PC-9 (cell line): ENCODE measurements at regions not wholly inside any gene's neighbourhood (a gene's known extent, or its start where the extent isn't known, plus 50 kb on each side); places are given as distances from the start of the nearest gene placed in this dataset.

Experiments used
- BruUV-seq: library from RNA; stranded (reverse); fragments of 400-500 nt; replicated peaks from 2 replicates; lab custom pipeline; 2021; lab: Mats Ljungman, UMichigan
- CTCF ChIA-PET: fragments of 300-600 bp; sonication (Branson Sonifier 250); formaldehyde crosslinking; loops from one replicate; lab custom pipeline; 2022; ENCODE audit warnings: antibody characterized with exemption; lab: Charles Lee
- POLR2A ChIA-PET: fragments of 300-600 bp; sonication (Branson Sonifier 250); formaldehyde crosslinking; loops from one replicate; lab custom pipeline; 2022; ENCODE audit warnings: antibody characterized with exemption; ENCODE audit not compliant: unreplicated experiment; lab: Charles Lee
- DNase-seq, 2 experiments: peaks; one replicate each; pipeline versions ENCODE4 v3.0.0 to v3.0.0-alpha.2; 2015 to 2022; ENCODE audit warnings: mixed read lengths in 1 of 2
- H2AFZ ChIP-seq: fragments of 200-600 bp; sonication (generic); 2 replicates; pipeline ENCODE4 v1.8.1; 2017; ENCODE audit warnings: antibody characterized with exemption
- H3F3A ChIP-seq: fragments of 200-600 bp; sonication (generic); 2 replicates; pipeline ENCODE4 v1.8.1; 2017; ENCODE audit warnings: antibody characterized with exemption, mild to moderate bottlenecking, low read depth; ENCODE audit not compliant: insufficient read depth
- H3K27ac ChIP-seq: fragments of 200-600 bp; sonication (generic); 2 replicates; pipeline ENCODE4 v1.6.1; 2016; ENCODE audit warnings: mixed run types
- H3K27me3 ChIP-seq: fragments of 200-600 bp; sonication (generic); 2 replicates; pipeline ENCODE4 v1.6.1; 2016; ENCODE audit warnings: low read depth, mixed run types; ENCODE audit not compliant: insufficient read depth
- H3K36me3 ChIP-seq: fragments of 200-600 bp; sonication (generic); 2 replicates; pipeline ENCODE4 v1.6.1; 2016; ENCODE audit warnings: low read depth, mixed run types
- H3K4me1 ChIP-seq: fragments of 200-600 bp; sonication (generic); replicated peaks from 2 replicates; pipeline ENCODE4 v1.6.1; 2016; ENCODE audit warnings: mixed run types; ENCODE audit not compliant: insufficient read depth
- H3K4me2 ChIP-seq: fragments of 200-600 bp; sonication (generic); 2 replicates; pipeline ENCODE4 v1.6.1; 2017; ENCODE audit warnings: mixed run types
- H3K4me3 ChIP-seq: fragments of 200-600 bp; sonication (generic); 2 replicates; pipeline ENCODE4 v1.6.1; 2016; ENCODE audit warnings: mixed run types
- H3K79me2 ChIP-seq: fragments of 200-600 bp; sonication (generic); 2 replicates; pipeline ENCODE4 v1.6.1; 2017; ENCODE audit warnings: low read depth, mixed run types
- H3K9me2 ChIP-seq: fragments of 200-600 bp; sonication (generic); 2 replicates; pipeline ENCODE4 v1.8.1; 2017; ENCODE audit warnings: mild to moderate bottlenecking; ENCODE audit not compliant: insufficient read depth
- H3K9me3 ChIP-seq: fragments of 200-600 bp; sonication (generic); 2 replicates; pipeline ENCODE4 v1.8.1; 2016; ENCODE audit warnings: low read depth; ENCODE audit not compliant: insufficient read depth
- H4K20me1 ChIP-seq: fragments of 200-600 bp; sonication (generic); 2 replicates; pipeline ENCODE4 v1.8.1; 2017; ENCODE audit not compliant: insufficient read depth
- CTCF ChIP-seq: fragments of 200-600 bp; sonication (generic); conservative IDR thresholded peaks from 2 replicates; pipeline ENCODE4 v1.6.1; 2017; ENCODE audit warnings: mixed run types, antibody characterized with exemption, mild to moderate bottlenecking, moderate library complexity
- EZH2 ChIP-seq: fragments of 200-600 bp; sonication (generic); IDR thresholded peaks from 2 replicates; pipeline ENCODE4 v1.8.0; 2017; ENCODE audit warnings: antibody characterized with exemption, low read depth
- intact Hi-C: fragments of 100-400 bp; cut with micrococcal nuclease; formaldehyde crosslinking; loops from one replicate; pipeline ENCODE4 v1.10.0; 2022; ENCODE audit not compliant: unreplicated experiment

GRCh38 chr15:61479613-61480012 is 250.5 kb upstream of the RORA start:
- Histone ChIP-seq H3K9me3 (no peaks in the 10 kb centered on the region), H3K36me3 (no peaks in the 10 kb centered on the region), H3K4me3 (no peak overlapping the region), H3K9me2 (no peaks in the 10 kb centered on the region), H4K20me1 (no peaks in the 10 kb centered on the region), H3K4me2 (no peak overlapping the region), H2AFZ (no peak overlapping the region), H3K4me1 (no peaks in the 10 kb centered on the region), H3K27me3 (peaks cover 15% of the 10 kb centered on the region; the same call in 1 of the 2 replicates), H3K27ac (no peak overlapping the region), H3F3A (no peaks in the 10 kb centered on the region), H3K79me2 (no peaks in the 10 kb centered on the region)
- ChIA-PET CTCF (no interaction called here), POLR2A (no interaction called here)
- TF ChIP-seq EZH2, result no peak
- no TSS peak for BruUV-seq
- DNase-seq, result no peak
- intact Hi-C loops, result no loop called here

GRCh38 chr15:61476741-61477140 is 247.6 kb upstream of the RORA start:
- H3K27ac ChIP-seq, result no peak overlapping the region
- H2AFZ ChIP-seq, result no peak overlapping the region
- H3F3A ChIP-seq, result no peaks in the 10 kb centered on the region
- H3K4me1 ChIP-seq, result no peaks in the 10 kb centered on the region
- peaks cover 15% of the 10 kb centered on the region; the same call in 1 of the 2 replicates for H3K27me3 ChIP-seq
- no peaks in the 10 kb centered on the region for H3K9me3 ChIP-seq
- no peaks in the 10 kb centered on the region for H3K79me2 ChIP-seq
- ChIA-PET POLR2A (no interaction called here), CTCF (no interaction called here)
- no peak for DNase-seq
- no peaks in the 10 kb centered on the region for H3K36me3 ChIP-seq
- no peak overlapping the region for H3K4me2 ChIP-seq
- no TSS peak for BruUV-seq
- TF ChIP-seq EZH2, result no peak
- no peak for TF ChIP-seq CTCF
- no peaks in the 10 kb centered on the region for H4K20me1 ChIP-seq
- no peaks in the 10 kb centered on the region for H3K9me2 ChIP-seq
- intact Hi-C loops, result no loop called here
- no peak overlapping the region for H3K4me3 ChIP-seq

- H3K4me3 ChIP-seq, result no peak overlapping the region
- no peak overlapping the region for H3K4me2 ChIP-seq
- intact Hi-C loops, result no loop called here
- POLR2A ChIA-PET, result no interaction called here
- BruUV-seq, result no TSS peak
- H3F3A ChIP-seq, result no peaks in the 10 kb centered on the region
- H3K9me2 ChIP-seq, result no peaks in the 10 kb centered on the region
- no peak overlapping the region for H2AFZ ChIP-seq
- CTCF ChIA-PET, result no interaction called here
- H3K36me3 ChIP-seq, result no peaks in the 10 kb centered on the region
- no peaks in the 10 kb centered on the region for H3K9me3 ChIP-seq
- H3K79me2 ChIP-seq, result no peaks in the 10 kb centered on the region
- H3K27me3 ChIP-seq, result 0 out of 2 replicates have a peak, but pooled peaks cover 6% of the 10 kb centered on the region
- TF ChIP-seq CTCF (no peak), EZH2 (no peak)
- DNase-seq, result no peak
- no peaks in the 10 kb centered on the region for H4K20me1 ChIP-seq
- no peaks in the 10 kb centered on the region for H3K4me1 ChIP-seq
- H3K27ac ChIP-seq, result no peak overlapping the region
Observed at GRCh38 chr15:61474796-61475195, 245.7 kb upstream of the RORA start.

GRCh38 chr15:61467823-61468222 is 238.7 kb upstream of the RORA start:
- no TSS peak for BruUV-seq
- H3F3A ChIP-seq, result no peaks in the 10 kb centered on the region
- TF ChIP-seq CTCF, result no peak

More at GRCh38 chr15:61467823-61468222, 238.7 kb upstream of the RORA start:
- POLR2A ChIA-PET, result no interaction called here
- H4K20me1 ChIP-seq, result no peaks in the 10 kb centered on the region
- H3K36me3 ChIP-seq, result no peaks in the 10 kb centered on the region
- H3K79me2 ChIP-seq, result no peaks in the 10 kb centered on the region
- H3K4me2 ChIP-seq, result no peak overlapping the region
- H3K4me1 ChIP-seq, result no peaks in the 10 kb centered on the region
- no peak overlapping the region for H3K27ac ChIP-seq
- H2AFZ ChIP-seq, result no peak overlapping the region
- intact Hi-C loops, result no loop called here
- no peak overlapping the region for H3K4me3 ChIP-seq
- CTCF ChIA-PET, result no interaction called here
- no peaks in the 10 kb centered on the region for H3K9me2 ChIP-seq
- no peaks in the 10 kb centered on the region for H3K9me3 ChIP-seq
- no peak for DNase-seq
- no peaks in the 10 kb centered on the region for H3K27me3 ChIP-seq
